ENCODE measurements at regions not wholly inside any gene's neighbourhood (a gene's known extent, or its start where the extent isn't known, plus 50 kb on each side); places are given as distances from the start of the nearest gene placed in this dataset.

- 86 to 89% (median 87%) methylated on average over 3 of the region's 3 CpGs for whole genome bisulfite sequencing, 4 donors
- H3K36me3 ChIP-seq (replicated peaks in 1 of 2) = no peaks in the 10 kb centered on the region
- no peaks in the 10 kb centered on the region for H3K4me1 ChIP-seq (replicated peaks in 1 of 2)
- H3K4me3 ChIP-seq = no peak overlapping the region
- intact Hi-C loops (cut with DNase I) = no loop called here
- H3K27me3 ChIP-seq = no peaks in the 10 kb centered on the region
- TF ChIP-seq POLR2A (IDR thresholded peaks at IDR 0.05) = no peak
- TF ChIP-seq CTCF (IDR thresholded peaks at IDR 0.05) = no peak
- no peak overlapping the region for H3K27ac ChIP-seq
- H3K9me3 ChIP-seq (replicated peaks in 1 of 3) = no peaks in the 10 kb centered on the region
- no peak for DNase-seq
Observed at GRCh38 chr9:108235609-108236008, 620.2 kb downstream of the ACTL7B start.

DNA sequence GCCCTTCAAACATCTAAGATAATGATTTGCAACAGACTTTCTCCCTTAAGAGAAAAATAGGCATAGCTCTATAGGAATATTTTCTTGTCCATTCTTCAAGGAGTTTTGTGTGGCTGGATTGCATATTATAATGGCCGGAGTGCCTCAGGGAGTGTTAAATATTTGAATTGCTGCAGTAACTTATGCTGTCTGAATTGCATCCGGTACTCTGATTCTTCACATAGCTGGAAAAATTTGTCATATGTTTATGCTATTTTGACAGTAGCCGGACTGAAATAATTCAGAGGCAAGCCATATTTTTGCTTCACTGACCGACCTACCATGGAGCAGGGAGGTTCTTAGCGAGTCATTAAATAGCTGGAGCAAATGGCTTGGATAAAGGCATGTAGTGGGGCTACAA lies 621.0 kb downstream of the ACTL7B start:
- intact Hi-C loops (cut with DNase I) = no loop called here
- TF ChIP-seq CTCF (IDR thresholded peaks at IDR 0.05) (no peak), POLR2A (IDR thresholded peaks at IDR 0.05) (no peak)

DNA sequence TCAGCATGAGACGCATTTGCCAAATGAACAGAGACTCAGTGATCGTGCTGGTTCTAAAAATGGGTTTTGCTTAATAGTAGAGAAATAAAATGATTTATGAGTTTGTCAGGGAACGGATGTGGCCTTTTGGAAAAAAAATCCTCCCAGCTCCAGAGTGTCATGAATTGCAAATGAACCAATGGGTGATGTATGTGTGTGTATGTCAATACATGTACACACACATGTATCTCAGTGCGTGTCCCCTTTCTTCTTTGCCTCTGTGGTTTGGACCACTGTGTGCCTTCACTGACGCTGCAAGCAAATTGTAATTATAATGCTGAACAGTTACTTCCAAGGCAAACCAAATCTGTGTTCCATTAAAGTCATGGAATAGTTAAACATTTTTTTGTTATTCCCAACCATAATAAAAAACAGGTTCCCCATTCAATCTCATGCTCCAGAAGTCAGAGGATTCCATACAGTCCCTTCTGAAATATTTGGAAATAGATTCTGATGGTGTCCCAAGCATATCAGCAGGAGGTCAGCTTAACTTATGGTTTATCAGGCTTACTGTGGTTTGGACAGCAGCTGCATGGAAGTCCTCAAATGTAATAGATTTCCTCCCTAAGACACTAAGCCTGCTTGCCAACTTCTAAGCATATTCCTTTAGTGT lies 630.5 kb downstream of the ACTL7B start:
- H3K4me1 ChIP-seq (replicated peaks in 1 of 2) = no peaks in the 10 kb centered on the region
- H3K4me3 ChIP-seq = no peak overlapping the region
- intact Hi-C loops (cut with DNase I) = no loop called here
- TF ChIP-seq CTCF (IDR thresholded peaks at IDR 0.05) = no peak
- TF ChIP-seq POLR2A (IDR thresholded peaks at IDR 0.05) = no peak
- no peaks in the 10 kb centered on the region for H3K36me3 ChIP-seq (replicated peaks in 1 of 2)
- no peaks in the 10 kb centered on the region for H3K9me3 ChIP-seq (replicated peaks in 1 of 3)
- peaks cover 2% of the 10 kb centered on the region for H3K27me3 ChIP-seq
- no peak for DNase-seq
- 64 to 73% (median 71%) methylated on average over 5 of the region's 5 CpGs for WGBS, 4 donors
- no peak overlapping the region for H3K27ac ChIP-seq

More for the DNA sequence above, 621.0 kb downstream of the ACTL7B start:
- Histone ChIP-seq H3K4me1 (replicated peaks in 1 of 2) (no peaks in the 10 kb centered on the region), H3K27me3 (no peaks in the 10 kb centered on the region), H3K4me3 (no peak overlapping the region), H3K36me3 (replicated peaks in 1 of 2) (no peaks in the 10 kb centered on the region), H3K9me3 (replicated peaks in 1 of 3) (no peaks in the 10 kb centered on the region), H3K27ac (no peak overlapping the region)
- no peak for DNase-seq
- WGBS, 4 donors = 79 to 85% (median 82%) methylated on average over 5 of the region's 5 CpGs

DNA sequence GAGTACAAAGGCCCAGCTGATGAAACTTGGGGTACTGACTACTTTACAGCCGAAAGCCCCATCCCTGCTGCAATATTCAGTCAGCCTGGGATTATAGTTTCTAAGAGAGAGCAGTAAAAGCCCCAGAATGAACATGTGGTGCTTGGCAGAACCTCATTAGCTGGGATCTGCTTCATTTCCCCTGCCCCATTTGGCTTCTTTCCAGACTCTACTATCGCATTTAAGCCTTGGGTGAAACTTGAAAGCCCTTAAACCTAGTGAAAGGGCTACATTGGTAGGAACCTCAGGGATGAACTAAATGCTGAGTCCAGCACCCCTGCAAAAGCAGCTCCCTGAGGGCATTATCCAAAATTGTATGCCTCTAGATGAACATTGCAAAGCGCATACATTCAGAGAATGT lies 631.1 kb downstream of the ACTL7B start:
- intact Hi-C loops (cut with DNase I) = no loop called here
- H3K4me1 ChIP-seq (replicated peaks in 1 of 2) = no peaks in the 10 kb centered on the region
- H3K27me3 ChIP-seq = peaks cover 2% of the 10 kb centered on the region
- no peak overlapping the region for H3K4me3 ChIP-seq
- no peak for DNase-seq
- no peak overlapping the region for H3K27ac ChIP-seq
- H3K9me3 ChIP-seq (replicated peaks in 1 of 3) = no peaks in the 10 kb centered on the region
- no peaks in the 10 kb centered on the region for H3K36me3 ChIP-seq (replicated peaks in 1 of 2)
- TF ChIP-seq CTCF (IDR thresholded peaks at IDR 0.05) = no peak
- TF ChIP-seq POLR2A (IDR thresholded peaks at IDR 0.05) = no peak
- 63 to 75% (median 73%) methylated on average over 3 of the region's 3 CpGs for WGBS, 4 donors

Measured in adrenal gland (tissue), 9 donors.